ENCODE measurements at regions not wholly inside any gene's neighbourhood (a gene's known extent, or its start where the extent isn't known, plus 50 kb on each side); places are given as distances from the start of the nearest gene placed in this dataset.

DNA sequence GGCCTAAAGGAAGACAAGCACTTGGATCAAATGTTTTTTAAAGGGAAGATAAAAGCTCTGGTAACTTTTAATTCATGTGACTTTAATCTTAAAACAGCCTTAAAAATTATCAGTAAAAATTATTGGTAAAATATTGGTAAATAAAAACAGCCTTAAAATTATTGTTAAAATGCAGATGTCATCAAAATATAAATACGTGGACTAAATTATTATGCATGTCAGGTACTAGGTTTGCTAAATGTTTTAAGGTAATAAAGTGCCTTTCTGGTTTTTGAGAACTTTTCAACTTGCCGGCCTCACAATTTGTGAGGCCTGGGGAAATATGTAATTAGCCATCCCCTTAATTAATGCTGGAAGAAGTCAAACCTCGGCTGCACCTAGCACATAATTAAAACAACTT is 147.7 kb downstream of the PRR32 start:
- TF ChIP-seq RAD21 (IDR thresholded peaks at IDR 0.05; ENCODE audit: low read depth) (no peak), CTCF (IDR thresholded peaks at IDR 0.05 in 2 of 3, conservative IDR thresholded peaks at IDR 0.05 in 1 of 3; ENCODE audit: borderline replicate concordance in 1 of 3, insufficient read depth in 1 of 3, low read depth in 2 of 3, low read length in 2 of 3) (no peak), SRF (IDR thresholded peaks at IDR 0.05; ENCODE audit: low read depth) (no peak), ZBTB33 (IDR thresholded peaks at IDR 0.05; ENCODE audit: extremely low read depth, insufficient replicate concordance, low read length) (no peak), SIN3A (IDR thresholded peaks at IDR 0.05; ENCODE audit: low read depth) (no peak), POLR2A (IDR thresholded peaks at IDR 0.05; ENCODE audit: borderline replicate concordance, extremely low read depth, insufficient read depth, insufficient read length) (no peak), POLR2AphosphoS5 (IDR thresholded peaks at IDR 0.05; ENCODE audit: low read depth, low read length) (no peak), FOSL1 (IDR thresholded peaks at IDR 0.05; ENCODE audit: low read depth) (no peak), CBX3 (IDR thresholded peaks at IDR 0.05; ENCODE audit: low read depth) (no peak), REST (IDR thresholded peaks at IDR 0.05; ENCODE audit: low read depth) (no peak), EZH2 (IDR thresholded peaks at IDR 0.05) (no peak), SP1 (IDR thresholded peaks at IDR 0.05; ENCODE audit: low read depth) (no peak), YY1 (IDR thresholded peaks at IDR 0.05; ENCODE audit: extremely low read depth, insufficient replicate concordance, low read depth, low read length) (no peak), ZNF274 (IDR thresholded peaks at IDR 0.05; ENCODE audit: low read depth, low read length) (no peak)

Measured in HCT116 (cell line).